GM18870 (cell line): ENCODE measurements at regions not wholly inside any gene's neighbourhood (a gene's known extent, or its start where the extent isn't known, plus 50 kb on each side); places are given as distances from the start of the nearest gene placed in this dataset.

Source experiments
- ATAC-seq: cut with Tn5 transposase; IDR thresholded peaks from one replicate; pipeline ENCODE4 v1.9.1; 2021; ENCODE audit warnings: moderate library complexity; ENCODE audit not compliant: unreplicated experiment

GRCh38 chr11:103530257-103530656, 421.0 kb downstream of the DYNC2H1 start:
- ATAC-seq: no peak

DNA sequence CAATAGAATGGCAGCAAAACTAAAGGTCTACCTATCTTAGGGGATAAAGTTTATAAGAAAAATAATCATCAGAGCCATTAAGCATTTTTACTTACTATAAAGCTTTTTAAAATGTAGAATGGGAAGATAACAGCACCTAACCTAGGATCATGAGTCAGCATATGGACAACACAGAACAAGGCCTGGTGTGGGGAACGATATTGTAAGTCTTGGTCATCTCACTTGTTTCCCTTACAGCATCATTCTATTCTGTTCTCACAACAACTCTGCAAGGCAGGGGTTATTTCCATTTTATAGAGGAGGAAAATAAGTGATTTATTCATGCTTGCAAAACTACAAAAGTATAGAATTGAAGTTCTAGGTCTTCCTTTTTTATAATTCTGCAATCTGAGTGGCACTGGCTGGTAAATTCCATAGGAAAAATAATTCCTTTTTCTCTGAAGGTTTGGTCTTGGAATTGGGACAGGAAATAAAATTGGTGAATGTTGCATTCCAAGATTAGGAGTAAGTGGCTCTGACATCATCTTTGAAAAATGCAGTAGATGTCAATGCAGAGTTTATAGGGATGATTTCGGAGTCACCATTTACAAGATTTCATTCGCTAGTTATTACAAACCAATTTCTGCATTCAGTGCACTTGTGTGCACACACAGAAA, 423.0 kb downstream of the DYNC2H1 start:
- no peak for ATAC-seq

DNA sequence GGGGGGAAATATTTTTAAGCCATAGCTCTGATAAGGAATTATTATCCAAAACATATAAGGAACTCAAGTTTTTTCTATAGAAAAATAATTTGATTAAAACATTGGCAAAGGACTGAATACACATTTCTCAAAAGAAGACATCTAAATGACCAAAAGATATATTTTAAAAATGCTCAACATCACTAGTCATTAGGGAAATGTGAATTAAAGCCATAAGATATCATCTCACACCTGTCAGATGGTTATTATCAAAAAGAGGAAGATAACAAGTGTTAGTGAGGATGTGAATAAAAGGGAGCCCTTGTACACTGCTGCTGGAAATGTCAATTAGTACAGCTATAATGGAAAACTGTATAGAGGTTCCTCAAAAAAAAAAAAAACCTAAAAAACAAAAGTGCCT, 425.0 kb downstream of the DYNC2H1 start:
- ATAC-seq: no peak

- no peak for ATAC-seq
Observed at GRCh38 chr11:103534959-103535358, 425.7 kb downstream of the DYNC2H1 start.

- ATAC-seq: no peak
Observed at GRCh38 chr11:103536335-103536722, 427.1 kb downstream of the DYNC2H1 start.

GRCh38 chr11:103537904-103538502, 428.8 kb downstream of the DYNC2H1 start:
- no peak for ATAC-seq

DNA sequence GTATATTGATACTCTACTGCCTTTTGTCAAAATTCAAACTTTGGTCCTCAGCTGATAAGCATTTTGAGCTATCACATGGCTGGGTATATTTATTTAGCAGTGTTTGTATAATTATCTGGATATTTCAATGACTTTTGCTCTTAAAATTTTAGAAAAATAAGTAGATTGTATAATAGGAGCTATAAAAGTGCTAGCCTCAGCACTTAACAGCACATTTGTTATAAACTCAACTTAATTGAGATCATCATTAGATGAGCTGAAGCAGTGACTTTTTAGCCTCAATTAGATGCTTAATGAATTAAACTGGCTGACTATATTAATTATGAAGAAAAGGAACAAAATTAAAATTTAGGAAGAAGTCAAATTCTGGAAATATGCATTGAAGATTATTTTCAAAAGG, 429.9 kb downstream of the DYNC2H1 start:
- ATAC-seq: no peak

DNA sequence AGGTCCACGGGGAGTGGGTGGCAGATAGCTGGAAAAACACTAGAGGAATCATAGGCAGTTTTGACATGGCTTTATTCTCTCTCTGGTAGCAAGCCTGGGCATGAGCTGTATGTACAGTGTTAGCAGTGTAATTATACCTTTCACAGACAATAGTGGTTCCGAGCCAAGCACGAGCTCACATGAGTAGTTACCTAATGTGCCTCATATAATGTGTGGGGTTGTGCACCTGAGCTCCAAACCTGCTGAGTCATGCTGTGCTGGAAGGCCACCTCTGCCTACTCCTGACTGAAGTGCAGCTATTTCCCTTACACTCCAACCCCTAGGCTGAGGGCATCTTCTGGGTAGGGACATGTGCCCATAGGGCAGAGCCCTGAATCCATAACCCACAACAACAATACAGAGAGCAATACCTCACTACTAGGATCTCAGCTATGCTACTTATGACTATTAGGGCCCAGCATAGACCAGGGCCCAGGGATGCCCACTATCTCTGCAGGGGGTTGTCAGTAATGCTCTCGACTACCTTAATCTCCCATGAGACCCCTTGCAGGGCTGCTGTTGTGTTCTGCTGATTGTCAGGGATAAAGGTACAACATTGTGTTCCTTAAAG, 432.1 kb downstream of the DYNC2H1 start:
- no peak for ATAC-seq

DNA sequence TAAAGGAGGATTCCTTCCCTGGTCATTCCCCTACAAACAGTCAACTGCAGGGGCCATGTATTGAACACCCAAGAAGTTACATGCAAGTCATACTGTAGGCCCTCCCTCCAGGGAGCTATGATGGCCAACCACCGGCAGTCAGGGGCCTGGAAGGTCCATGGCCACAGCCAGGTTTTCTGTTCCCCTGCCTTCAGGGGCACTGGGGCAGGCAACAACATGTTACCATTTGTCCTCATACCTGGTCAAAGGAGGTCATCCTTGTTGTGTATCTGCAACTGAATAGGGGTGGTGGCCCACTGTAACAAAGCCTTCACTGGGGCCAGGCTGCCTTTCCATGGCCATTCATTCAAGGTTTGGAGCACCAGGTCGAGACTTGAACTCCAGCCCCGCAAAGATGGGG, 433.6 kb downstream of the DYNC2H1 start:
- ATAC-seq: no peak

DNA sequence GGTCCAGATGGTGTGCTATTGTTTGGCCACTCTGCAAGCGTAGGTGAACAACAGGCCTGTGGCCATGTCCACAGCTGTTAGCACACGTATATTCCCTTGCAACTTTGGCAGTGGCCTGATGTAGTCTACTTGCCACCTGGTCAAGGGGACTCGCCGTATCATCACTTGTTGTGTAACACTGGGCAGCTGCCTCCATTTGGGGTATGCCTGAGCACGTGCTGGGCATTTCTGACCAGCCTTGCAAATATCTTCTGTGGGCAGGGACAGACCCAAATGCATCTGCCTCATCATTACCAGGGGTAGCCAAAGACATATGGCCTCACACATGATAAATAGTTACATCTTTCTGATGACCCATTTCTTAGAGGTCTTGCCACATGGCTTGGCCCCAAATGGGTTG, 434.2 kb downstream of the DYNC2H1 start:
- ATAC-seq: no peak

- no peak for ATAC-seq
Observed at GRCh38 chr11:103544874-103545273, 435.6 kb downstream of the DYNC2H1 start.

- no peak for ATAC-seq
Observed at GRCh38 chr11:103545551-103545950, 436.3 kb downstream of the DYNC2H1 start.

DNA sequence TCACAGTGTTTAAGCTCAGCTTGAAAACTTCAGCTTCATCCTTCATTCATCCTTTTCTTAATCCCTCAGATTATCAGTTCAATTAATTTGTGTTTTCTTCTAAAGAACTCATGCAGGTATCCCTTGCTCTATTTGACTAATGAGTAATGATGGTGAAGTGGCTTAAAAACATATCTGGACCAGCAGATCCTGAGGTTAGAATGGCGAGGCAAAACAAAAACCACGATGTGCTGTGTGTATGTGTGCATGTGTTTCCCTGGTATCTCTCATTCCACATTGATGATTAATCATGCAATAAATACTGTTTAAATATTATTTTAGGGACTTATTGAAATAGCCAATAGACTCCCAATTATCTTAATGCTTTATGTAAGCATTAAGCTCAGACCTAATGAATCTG, 437.0 kb downstream of the DYNC2H1 start:
- no peak for ATAC-seq

DNA sequence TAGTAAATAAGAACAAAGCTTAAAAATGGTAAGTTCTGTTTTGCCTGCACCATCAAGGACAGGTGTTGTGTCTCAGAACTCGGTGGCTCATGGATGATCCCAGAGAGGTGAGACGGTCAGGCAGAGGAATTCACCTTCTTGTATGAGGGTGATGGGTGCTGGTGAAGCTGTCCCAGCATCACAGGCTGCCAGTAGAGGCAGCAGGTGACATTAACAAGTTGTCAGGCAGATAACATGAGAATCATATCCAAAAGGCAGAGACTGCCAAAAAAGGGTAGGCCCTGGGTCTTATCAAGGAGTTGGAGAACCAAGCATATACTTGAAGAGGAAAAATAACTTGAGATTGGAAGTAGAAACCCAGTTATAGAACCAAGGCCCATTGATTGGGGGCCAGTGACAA, 437.8 kb downstream of the DYNC2H1 start:
- ATAC-seq: no peak

DNA sequence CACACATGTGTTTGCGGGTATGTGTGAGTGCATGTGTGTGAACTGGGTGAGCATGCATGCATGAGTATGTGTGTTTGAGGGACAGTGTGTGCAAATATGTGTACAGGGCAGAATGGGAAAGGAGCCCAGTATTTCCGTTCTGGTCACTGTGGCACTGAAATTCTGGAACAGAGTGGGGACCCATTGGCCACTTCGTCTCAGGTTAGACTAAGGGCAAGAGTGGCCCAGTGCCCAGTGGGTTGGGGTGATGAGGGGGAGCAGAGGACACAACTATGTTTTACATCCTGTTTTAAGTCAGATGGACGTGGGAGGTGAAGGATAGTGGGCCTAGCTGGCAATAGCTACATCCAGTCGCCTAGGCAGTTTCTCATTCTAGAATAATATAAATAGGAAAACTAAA, 438.5 kb downstream of the DYNC2H1 start:
- no peak for ATAC-seq

DNA sequence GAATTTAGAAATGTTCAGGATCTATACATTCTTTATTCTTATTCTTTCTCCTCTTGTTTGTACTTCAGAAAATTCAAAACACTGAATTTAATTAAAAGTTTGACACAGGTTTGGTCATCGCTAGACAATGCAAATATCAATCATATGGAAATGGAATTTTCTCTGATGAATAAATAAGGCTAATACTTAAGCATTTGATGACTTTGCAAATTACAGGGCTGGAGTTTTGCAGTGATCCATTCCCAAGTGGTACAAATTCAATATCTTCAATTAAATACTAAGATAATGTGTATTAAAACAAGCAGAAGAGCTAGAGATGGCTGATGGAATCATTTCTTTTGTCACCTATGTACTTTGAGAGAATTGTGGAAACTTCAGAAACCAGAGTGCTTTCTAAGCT, 439.6 kb downstream of the DYNC2H1 start:
- ATAC-seq: no peak

GRCh38 chr11:103550811-103551210, 441.6 kb downstream of the DYNC2H1 start:
- ATAC-seq: no peak

DNA sequence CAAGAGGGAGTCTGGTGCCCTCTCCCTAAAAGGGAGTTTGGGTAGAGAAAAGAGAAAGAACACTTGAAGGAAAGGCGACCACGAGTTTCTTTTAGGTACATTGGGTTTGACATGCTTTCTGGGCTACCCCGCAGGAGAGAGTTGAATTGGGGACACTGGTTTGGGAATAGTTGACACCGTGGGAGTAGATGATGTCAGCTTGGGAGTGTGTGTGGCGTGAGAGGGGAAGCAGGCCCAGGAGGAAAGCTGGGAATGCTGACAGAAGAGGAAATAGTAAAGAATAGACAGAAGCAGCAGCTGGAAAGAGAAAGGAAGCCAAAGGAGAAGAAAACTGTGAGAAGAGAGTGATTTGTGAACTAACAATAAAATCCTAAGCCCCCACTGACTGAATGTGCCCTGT, 442.9 kb downstream of the DYNC2H1 start:
- ATAC-seq: no peak

DNA sequence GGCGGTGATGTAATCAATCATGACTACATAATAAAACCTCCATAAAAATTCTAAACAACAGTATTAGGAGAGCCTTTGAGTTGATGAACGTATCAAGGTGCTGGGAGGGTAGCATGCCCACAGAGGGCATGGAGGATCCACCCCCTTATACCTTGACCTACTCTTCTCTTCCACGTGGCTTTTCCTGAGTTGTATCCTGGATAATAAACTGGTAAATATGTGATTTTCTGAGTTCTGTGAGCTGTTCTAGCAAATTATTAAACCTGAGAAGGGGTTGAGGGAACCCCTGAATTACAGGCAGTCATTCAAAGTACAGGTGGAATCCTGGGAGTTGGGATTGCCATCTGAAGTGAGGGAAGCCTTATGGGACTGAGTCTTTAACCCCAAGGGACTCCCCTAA, 446.9 kb downstream of the DYNC2H1 start:
- no peak for ATAC-seq

GRCh38 chr11:103566116-103566515, 456.9 kb downstream of the DYNC2H1 start:
- no peak for ATAC-seq

DNA sequence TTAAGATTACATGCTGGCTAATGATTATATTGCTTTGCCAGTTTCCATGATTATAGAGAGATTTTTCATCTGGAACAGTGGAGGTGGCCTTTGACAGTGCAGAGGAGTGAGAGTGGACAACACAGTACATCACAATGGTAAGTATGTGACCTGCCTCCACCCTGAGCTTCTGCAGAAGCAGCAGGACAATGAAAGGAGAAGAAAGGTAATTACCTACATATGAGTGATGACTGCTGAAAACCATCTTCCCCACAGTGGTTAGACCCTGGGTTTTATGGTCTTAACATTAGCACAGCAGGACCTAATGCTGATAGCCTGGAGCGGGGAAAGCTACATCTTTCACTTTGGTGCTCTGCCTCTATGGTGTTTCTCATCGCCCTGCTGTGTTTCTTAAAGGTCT, 454.7 kb upstream of the DDI1 start:
- ATAC-seq: no peak

DNA sequence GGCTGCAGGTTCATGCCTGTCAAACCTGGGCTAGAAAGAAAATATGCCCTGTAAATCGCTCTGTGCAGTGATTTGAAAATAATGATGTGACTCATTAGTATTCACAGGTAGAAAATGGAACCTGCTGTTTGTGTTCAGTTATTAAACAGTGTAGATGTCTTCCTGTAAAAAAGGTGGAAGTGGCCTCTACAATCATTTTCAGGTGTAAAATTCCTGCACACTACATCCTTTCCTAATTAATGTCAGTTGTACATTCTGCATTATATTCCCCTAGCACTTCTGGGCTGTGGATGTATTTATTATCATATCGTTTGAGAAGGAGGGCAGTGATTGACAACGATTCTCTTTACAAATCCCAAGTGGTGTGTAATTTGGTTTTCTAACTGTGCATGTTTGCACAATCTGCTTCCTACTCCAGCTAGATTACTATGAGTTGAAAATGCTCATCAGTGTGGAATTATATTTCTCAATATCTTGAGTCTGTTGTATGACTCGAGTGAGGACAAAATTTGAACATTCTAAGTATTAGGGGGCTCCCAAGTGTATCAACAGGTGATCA, 454.0 kb upstream of the DDI1 start:
- ATAC-seq: no peak
